ENCODE measurements at regions not wholly inside any gene's neighbourhood (a gene's known extent, or its start where the extent isn't known, plus 50 kb on each side); places are given as distances from the start of the nearest gene placed in this dataset.
A peak's percentile ranks its signal among the peaks of the same experiment; 100 is the strongest.
"Not testable (repeated sequence)": the region's sequence is repeated elsewhere in the genome, so short reads cannot be mapped to it uniquely, and the experiment has no call there.

DNA sequence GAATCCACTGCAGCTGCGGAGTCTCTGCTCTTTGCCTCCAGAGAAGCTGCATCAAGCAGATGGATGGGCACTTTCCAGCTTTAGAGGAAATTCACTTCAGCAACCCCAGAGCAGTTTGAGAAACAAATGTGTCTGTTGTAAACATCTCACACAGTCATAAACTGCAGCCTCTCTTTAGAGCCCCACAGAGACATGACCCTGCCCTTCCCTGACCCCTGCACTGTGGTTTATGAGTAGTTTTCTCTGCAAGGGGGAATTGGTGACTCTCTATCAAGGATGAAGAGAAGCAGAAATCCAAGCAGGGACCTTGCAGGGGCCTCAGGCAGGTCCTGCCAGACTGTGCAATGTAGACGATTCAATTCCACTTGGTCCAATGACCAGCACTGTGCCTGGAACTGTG, 160.2 kb downstream of the SH2D4B start:
- no peak for DNase-seq (ENCODE audit: low read depth in 2 of 2)

DNA sequence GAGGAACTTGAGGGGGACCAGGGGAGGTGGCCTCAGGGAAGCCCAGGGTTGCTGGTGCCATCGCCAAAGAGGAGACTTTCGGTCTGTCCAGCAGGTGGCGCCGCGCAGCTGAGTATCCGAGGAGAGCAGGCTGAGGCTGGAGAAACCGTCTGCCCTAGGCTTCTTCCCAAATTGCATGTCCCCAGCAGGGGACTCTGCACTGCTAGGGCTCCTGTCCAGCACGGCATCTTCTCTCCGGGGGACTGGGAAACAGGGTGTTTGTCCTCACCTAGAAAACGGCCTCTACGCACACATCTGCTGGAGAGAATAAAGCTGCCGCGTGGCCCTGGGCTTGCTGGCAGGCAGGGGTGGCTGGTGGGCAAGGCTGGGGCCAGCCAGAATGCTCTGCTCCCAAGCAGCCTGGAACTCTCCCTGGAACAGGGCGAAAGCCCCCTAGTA, 161.9 kb downstream of the SH2D4B start:
- DNase-seq (ENCODE audit: low read depth in 2 of 2): peak; percentile 66 to 83

DNA sequence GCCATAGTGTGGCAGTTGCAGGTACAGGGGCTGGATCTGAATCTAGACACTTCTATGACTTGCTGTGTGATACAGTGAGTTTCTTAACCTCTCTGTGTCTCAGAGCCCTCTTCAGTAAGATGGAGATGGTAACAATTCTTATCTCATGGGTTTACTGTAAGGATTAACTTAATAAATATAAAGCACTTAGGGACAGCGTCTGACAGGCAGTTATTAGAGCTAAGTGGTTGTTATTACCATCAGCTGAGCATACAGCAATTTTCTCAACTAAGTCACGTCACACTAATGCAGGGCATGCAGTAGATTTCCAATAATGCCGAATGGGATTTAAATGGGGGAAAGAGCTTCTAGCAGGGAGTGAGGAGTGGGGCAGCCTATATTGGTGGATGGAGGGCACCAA, 162.6 kb downstream of the SH2D4B start:
- DNase-seq (ENCODE audit: low read depth in 2 of 2): no peak

DNA sequence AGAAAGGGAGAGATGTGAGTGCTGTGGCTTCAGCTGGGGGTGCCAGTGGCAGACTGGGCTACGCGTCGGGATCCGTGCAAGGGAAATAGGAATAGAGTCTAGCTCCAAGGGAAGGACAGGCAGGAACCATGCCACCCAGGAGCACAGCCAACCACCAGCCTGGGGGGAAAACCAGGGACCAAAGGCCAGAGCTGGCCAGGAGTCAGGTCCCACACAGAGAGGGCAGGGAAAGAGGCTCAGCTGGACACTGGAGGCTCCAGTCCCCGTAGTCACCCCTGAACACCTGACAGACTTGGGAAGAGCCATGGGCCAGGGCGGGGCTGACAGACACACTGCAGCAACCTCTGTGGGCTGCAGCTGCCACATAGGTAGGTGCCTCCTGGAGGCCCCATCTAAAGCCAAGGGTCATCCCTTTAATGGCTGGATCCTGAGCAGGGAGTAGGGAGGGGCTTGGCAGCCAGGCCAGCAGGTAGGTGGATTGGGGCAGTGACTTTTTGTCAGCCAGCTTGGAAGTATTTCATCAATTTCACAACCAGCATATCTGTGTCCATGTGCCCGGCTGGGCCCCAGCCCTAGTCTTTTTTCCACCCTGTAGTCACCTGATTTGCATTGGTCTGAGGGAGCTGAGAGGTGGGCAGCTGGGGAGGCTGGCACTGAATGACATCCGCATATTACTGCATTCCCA, 163.2 kb downstream of the SH2D4B start:
- no peak for DNase-seq (ENCODE audit: low read depth in 2 of 2)

DNA sequence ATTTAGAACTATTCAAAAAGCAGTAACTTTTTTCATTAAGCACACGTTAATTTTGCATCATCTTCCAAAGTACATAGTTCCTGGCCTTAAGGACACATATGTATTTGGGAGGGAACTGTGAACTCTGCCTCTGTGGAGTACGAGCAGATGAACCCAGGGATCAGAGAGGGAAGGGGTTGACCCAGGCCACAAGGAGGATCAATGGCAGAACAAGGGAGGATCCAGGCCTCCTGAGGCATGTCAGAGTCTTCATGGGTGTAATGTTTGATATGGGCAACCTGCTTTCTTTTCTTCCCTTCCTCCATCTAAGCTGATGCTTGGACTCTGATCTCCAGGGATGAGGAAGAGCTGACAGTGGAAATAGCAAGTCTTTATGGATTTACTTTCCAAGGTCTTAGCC, 164.0 kb downstream of the SH2D4B start:
- no peak for DNase-seq (ENCODE audit: low read depth in 2 of 2)

DNA sequence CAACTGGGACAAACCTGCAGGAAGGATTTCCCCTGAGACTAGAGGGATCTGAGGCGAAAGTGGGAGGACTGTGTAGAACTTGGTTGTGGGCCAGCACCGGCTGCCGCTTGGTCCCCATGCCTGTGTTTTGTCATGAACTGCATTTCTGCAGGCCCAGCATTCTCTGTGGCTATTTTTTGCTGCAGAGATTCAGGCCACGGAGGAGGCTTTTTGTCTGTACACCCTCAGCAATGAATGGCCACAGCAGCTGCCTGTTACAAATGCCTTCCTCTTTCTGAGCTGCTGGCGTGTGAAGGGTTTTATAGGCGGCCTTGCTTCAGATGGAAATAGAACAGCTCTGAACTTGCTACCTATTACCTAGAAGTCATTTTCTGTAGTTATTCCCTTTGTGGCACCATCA, 164.4 kb downstream of the SH2D4B start:
- no peak for DNase-seq (ENCODE audit: low read depth in 2 of 2)

DNA sequence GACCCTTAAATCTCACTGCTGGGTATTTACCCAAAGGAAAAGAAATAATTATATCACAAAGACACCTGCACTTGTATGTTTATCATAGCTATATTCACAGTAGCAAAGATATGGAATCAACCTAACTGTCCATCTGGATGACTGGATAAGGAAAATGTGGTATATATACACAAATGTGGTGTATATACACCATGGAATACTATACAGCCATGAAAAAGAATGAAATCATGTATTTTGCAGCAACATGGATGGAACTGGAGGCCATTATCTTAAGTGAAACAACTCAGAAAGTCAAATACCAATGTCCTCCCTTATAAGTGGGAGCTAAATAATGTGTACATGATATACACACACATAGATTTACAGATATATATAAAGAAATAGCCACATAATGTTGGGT, 168.2 kb downstream of the SH2D4B start:
- DNase-seq (ENCODE audit: low read depth in 2 of 2): no peak

DNA sequence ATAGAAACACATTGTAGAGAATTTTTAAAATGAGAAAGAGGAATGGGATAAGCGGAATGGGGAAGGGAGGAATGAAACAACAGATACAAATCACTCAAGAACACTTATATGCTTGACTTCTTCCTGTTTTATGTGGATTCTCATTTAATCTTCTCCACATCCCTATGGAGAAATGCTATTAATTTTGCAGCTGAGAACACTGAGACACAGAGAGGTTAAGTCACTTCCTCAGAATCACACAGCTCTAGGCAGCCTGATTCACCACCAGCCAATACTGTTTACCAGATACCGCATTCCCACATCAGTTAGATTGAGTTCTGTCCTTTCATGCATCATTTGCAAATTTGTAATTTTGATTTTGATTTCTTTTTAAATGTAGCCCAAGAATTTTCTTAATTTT, 170.5 kb downstream of the SH2D4B start:
- no peak for DNase-seq (ENCODE audit: low read depth in 2 of 2)

DNA sequence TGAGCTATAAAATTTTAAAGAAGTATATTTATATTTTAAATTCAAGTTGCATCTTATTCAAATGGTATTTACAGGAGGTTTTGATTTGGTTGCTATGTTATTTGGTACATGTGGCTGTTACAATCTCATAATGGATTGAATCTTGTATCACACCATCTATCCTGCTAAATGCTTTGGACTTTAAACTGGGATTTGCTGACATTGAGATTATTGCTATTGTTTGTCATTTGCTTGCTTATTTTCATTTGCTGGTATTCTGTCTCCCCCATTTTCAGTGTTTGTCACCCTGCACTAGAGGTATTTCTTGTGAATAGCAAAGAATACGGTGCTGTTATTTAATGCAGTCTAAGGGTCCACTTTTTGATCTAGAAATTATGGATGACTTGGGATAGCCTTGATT, 171.1 kb downstream of the SH2D4B start:
- no peak for DNase-seq (ENCODE audit: low read depth in 2 of 2)

DNA sequence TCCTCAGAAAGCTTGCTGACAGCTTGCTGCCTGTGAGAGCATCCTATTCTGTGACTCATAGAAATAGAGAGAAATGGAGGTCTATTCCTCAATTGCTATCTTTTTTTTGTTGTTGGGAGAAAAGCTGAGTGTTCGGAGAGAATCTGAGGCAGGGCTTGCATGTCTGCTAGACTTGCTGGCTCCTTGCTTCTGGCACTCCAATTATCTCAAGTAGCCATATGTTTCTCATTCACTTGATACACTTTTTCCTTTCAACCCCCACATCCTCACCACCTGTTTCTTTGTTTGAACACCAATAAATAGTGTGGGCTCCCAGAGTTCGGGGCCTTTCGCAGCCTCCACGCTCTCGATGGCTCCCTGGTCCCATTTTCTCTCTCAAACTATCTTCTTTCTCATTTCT, 172.2 kb downstream of the SH2D4B start:
- no peak for DNase-seq (ENCODE audit: low read depth in 2 of 2)

DNA sequence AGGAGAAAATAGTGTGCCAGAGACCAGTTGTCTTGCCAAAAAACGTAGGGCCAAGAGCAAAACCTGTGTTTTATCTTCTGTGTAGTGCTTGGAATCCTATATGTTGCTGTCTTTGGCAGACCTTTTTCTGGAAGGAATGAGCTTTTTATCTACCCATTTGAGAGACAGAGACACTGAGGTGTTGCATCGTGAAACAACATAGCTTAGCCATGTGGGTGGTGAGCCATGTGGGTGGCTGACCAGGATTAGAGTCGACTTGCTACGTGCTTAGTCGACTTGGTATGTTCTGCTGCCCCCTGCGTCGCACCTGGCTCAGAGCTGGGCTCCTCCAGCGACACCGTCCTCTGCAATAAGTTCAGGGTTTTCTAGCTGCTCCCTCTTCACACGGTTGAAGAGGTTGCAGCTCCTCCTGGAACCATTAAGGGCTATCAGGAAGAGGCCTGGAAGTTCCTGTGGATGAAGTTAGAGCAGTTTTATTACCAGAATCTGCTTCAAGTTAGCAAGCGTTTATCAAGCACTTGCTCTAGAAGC, 175.8 kb downstream of the SH2D4B start:
- no peak for DNase-seq (ENCODE audit: low read depth in 2 of 2)

DNA sequence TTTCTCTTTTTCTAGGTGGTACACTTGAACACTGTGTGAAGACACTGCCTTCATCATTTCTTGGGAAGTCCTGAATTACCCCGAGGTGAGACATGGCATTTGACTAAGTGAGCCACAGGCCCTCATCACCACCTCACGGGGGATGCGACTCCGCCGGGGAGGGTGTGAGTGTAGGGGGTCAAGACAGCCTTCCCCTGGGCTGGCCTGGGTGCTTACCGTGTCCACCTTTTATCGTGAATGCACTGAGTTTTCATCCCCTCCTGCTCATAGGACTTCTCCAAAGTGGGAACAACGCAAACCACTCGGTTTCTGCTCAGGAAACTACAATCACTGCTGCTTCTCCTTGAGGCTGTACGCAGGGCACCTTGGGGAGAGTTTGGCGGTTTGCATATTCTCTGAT, 176.9 kb downstream of the SH2D4B start:
- no peak for DNase-seq (ENCODE audit: low read depth in 2 of 2)

DNA sequence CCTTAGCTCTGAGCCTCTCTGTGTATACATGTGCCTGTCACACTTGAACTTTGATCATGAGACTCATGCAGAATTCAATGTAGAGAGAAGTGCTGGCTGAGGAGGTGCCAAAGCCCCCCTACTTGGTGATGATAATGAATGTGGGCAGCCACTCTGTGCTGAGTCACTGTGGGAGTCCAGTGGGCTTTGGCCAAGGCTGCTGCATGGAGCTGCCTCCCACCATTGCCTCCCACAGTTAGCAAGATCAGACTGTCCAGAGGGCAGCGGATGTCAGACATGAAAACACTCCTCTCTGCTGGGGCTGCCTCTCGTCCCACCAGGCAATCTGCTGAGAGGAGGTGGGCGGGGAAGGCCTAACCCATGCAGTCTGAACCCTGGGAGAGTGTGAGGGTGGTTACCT, 180.3 kb downstream of the SH2D4B start:
- no peak for DNase-seq (ENCODE audit: low read depth in 2 of 2)

DNA sequence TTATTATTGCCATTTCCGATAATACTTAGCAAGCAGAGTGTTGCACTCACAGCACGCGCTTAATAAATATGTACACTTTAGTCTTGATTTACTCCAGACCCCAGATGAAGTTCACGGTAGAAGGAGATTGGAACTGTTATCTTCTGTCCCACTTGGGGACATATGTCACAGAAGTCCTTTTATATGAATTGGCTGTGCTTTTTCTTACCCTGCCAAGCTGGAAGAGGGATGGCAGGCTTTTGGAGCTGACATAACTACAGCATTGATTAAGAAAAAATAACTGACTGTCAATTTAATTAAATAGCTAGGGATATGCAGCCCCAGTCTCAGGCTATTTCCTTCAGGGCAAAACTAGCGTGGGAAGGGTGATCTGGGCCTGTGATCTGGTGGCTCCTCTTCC, 182.2 kb downstream of the SH2D4B start:
- DNase-seq (ENCODE audit: low read depth in 2 of 2): no peak

DNA sequence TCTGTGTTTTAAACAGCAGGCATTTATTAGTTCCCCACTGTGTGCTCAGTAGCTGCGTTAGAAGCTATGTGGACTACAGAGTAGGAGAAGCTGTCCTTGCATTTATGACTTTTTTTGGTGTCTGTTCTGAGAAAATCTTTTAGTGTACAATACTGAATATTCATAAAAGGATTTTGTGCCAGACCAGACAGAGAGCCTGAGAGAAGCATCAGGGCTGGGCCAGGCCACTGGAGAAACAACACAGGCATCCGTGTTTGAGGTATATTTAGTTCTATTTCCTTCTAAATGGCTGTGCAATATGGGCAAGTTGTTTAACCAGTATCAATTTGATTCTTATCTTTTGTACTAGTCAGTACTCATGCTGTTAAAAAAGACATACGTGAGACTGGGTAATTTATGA, 182.8 kb downstream of the SH2D4B start:
- DNase-seq (ENCODE audit: low read depth in 2 of 2): no peak

DNA sequence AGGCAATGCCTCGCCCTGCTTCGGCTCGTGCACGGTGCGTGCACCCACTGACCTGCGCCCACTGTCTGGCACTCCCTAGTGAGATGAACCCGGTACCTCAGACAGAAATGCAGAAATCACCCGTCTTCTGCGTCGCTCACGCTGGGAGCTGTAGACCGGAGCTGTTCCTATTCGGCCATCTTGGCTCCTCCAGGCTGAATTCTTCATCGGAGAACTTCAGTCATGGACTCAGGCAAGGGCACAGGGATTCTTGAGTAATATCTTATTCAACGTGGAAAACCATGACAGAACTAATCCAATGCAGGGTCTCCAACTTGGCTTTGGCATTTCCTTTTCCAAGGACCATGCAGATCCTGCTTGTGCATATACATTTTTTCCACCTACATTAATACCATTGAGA, 190.7 kb downstream of the SH2D4B start:
- not testable (repeated sequence) for DNase-seq (ENCODE audit: low read depth in 2 of 2)

DNA sequence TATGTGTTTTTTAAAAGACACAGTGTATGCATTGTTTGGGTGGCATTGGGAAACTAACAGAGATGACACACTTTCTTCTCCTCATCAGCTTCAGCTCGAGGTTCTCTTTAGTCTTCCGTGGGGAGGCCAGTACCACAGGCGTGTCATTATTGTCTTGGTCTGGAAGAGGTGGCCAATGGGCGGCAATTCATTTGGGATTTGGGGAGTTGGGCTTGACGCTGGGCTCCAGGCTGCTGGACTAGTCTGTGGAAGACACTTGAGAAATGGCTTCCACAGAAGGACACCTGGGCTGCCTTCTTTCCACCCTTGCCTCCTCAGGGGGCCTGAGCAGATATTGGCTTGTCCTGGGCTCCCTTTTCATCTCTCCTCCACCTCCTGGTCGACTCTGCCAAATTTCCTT, 192.2 kb downstream of the SH2D4B start:
- no peak for DNase-seq (ENCODE audit: low read depth in 2 of 2)

DNA sequence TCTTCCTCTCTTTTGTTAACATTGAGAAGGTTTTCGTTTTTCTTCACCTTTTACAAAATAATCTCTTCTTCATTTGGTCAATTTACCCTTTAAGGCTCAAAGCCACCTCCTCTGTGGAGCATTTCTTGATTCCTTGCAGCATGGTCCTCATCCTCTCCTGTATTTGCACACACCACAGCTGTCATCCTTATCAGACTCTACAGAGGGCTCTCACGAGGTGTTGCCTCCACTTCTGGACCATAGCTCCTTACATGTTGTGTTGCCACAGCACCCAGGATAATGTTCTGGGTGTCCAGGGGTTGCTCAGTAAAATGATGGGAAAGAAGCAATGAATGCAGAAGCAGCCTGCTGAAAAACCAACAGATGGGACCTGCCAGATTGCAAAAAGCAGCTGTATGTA, 192.8 kb downstream of the SH2D4B start:
- DNase-seq (ENCODE audit: low read depth in 2 of 2): no peak

DNA sequence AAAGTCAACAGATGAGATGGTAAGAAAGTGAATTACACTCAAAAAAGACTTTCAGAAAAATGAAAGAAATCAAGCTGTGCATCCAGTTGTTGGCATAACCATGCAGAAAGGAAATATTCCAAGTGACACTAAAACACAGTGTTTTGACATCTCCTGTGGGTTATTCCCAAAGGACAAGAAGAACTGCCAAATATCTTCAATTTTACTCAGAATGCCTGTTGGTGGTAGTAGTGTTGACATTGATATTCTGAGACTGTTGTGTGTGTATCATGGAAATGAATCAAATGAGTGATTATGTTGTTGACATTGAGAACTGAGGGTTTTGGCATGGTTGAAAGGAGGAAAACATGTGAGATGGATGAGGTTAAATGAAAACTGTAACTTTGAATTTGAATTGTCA, 196.9 kb downstream of the SH2D4B start:
- no peak for DNase-seq (ENCODE audit: low read depth in 2 of 2)

DNA sequence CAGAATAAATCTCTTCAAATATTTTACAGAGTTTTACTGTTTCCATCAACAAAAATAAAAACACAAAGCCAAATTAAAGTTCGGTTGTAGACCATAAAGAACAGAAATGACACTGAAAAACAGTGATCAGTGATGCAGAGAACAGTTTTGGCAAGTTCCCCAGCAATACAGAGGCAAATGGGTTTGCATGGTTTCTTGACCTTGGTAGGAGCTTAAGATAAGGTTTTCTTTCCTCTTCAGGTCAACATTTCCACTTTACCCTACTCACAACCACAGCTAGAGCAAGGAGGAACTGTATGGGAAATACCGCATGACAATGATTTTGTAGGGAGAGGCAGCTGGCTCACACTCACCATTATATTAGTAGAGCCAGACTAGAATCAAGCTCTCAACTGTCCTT, 199.5 kb downstream of the SH2D4B start:
- DNase-seq (ENCODE audit: low read depth in 2 of 2): no peak

DNA sequence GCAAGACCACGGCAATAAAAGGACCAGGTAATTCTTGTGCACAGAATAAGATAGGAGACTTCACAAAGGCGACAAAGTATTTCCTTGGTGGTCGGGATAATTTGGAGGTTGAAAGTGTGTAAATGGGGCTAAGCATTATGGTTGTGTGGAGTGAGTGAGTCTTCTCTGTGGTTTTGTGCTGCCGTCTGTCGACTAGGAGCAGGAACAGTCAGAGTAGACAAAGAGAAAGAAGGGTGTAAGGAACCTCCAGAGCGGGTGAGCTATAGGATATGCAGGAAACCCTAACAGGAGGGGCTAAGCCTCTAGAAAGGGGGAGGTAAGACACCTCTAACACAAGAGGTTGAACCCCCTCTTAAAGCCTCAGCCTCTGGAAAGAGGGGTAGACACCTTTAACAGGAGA, 201.6 kb downstream of the SH2D4B start:
- no peak for DNase-seq (ENCODE audit: low read depth in 2 of 2)

DNA sequence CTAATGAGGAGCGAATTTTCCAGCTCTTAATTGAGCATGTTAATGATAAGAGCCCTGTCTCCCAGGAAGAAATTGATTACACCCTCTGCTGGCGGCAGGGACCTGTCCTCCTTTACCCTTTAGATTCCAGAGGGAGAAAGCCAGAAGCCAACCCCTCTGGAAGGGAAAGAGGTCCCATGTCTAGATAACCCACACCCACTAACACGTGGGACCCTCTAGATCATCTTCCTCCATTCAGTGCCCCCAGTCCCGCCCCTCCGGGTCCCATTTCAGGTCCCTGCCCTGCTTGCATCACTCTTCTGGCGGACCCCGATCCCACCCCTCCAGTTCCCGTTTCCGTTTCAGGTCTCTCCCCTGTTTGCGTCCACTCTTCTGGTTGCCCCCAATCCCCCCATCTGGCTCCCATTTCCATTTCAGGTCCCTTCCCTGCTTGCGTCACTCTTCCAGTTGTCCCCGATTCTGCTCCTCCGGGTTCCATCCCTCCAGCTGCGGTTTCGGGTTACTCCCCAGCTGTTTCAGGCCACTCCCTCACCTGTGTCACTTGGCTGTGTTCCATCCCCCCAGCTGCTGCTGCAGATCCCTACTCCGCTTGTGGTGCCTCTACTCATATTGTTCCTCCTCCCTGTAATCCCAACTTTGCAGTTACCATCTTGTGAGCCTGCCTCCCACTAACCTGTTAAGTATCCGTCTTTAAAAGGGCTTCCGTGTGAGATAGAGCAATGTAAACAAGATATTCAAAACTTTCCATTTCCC, 202.4 kb downstream of the SH2D4B start:
- no peak for DNase-seq (ENCODE audit: low read depth in 2 of 2)

DNA sequence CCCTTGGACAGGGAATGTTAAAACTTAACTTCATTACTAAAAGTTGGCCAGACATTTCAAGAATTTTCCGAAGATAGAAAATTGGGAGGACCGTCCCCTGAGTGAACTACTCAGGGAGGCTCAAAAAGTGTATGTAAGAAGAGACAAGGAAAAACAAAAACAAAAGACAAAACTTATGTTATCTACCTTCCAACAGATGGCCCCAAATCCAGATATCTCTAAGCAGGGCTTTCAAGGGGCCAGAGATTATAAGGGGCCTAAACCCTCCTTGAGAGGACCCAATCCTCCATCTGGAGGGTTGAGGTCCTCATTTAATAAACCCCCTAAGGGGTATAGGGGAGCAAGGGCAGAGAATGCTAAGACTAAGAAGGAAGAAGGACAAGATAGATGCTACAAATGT, 203.6 kb downstream of the SH2D4B start:
- no peak for DNase-seq (ENCODE audit: low read depth in 2 of 2)
